ENCODE measurements at regions not wholly inside any gene's neighbourhood (a gene's known extent, or its start where the extent isn't known, plus 50 kb on each side); places are given as distances from the start of the nearest gene placed in this dataset.

GRCh38 chr6:144335311-144335861, 50.3 kb downstream of the UTRN start:
- H3K9me3 ChIP-seq, result no peaks in the 10 kb centered on the region
- no peak for DNase-seq (ENCODE audit: low spot score in 2 of 2)
- H3K4me3 ChIP-seq, result no peak overlapping the region
- H3K27ac ChIP-seq, result peak overlapping the region; percentile 27
- TF ChIP-seq CTCF (IDR thresholded peaks at IDR 0.05) (no peak), POLR2AphosphoS5 (IDR thresholded peaks at IDR 0.05) (no peak), POLR2A (IDR thresholded peaks at IDR 0.05) (no peak), EP300 (IDR thresholded peaks at IDR 0.05) (no peak)
- WGBS, result 36% methylated on average over 5 of the region's 5 CpGs
- H3K27me3 ChIP-seq, result no peaks in the 10 kb centered on the region
- peaks cover 78% of the 10 kb centered on the region for H3K4me1 ChIP-seq
- H3K36me3 ChIP-seq, result no peaks in the 10 kb centered on the region

GRCh38 chr6:144335914-144336313, 50.8 kb downstream of the UTRN start:
- H3K27ac ChIP-seq, result no peak overlapping the region
- H3K4me1 ChIP-seq, result peaks cover 80% of the 10 kb centered on the region
- no peaks in the 10 kb centered on the region for H3K36me3 ChIP-seq
- WGBS, result 76% methylated on average over 5 of the region's 5 CpGs
- no peak for DNase-seq (ENCODE audit: low spot score in 2 of 2)
- no peak overlapping the region for H3K4me3 ChIP-seq
- TF ChIP-seq POLR2A (IDR thresholded peaks at IDR 0.05) (no peak), CTCF (IDR thresholded peaks at IDR 0.05) (no peak)
- H3K27me3 ChIP-seq, result no peaks in the 10 kb centered on the region
- H3K9me3 ChIP-seq, result no peaks in the 10 kb centered on the region

GRCh38 chr6:144336900-144337299, 51.8 kb downstream of the UTRN start:
- Histone ChIP-seq H3K27ac (no peak overlapping the region), H3K27me3 (no peaks in the 10 kb centered on the region), H3K9me3 (no peaks in the 10 kb centered on the region), H3K4me3 (no peak overlapping the region), H3K4me1 (peaks cover 80% of the 10 kb centered on the region), H3K36me3 (no peaks in the 10 kb centered on the region)
- no peak for DNase-seq (ENCODE audit: low spot score in 2 of 2)
- TF ChIP-seq POLR2AphosphoS5 (IDR thresholded peaks at IDR 0.05), result no peak
- TF ChIP-seq POLR2A (IDR thresholded peaks at IDR 0.05), result no peak
- no peak for TF ChIP-seq EP300 (IDR thresholded peaks at IDR 0.05)
- no peak for TF ChIP-seq CTCF (IDR thresholded peaks at IDR 0.05)
- WGBS, result 50% methylated on average over 2 of the region's 2 CpGs

- Histone ChIP-seq H3K27me3 (no peaks in the 10 kb centered on the region), H3K4me1 (peaks cover 95% of the 10 kb centered on the region), H3K4me3 (no peak overlapping the region), H3K27ac (no peak overlapping the region), H3K9me3 (no peaks in the 10 kb centered on the region), H3K36me3 (no peaks in the 10 kb centered on the region)
- no peak for DNase-seq (ENCODE audit: low spot score in 2 of 2)
- WGBS, result 94% methylated on average over 6 of the region's 6 CpGs
- no peak for TF ChIP-seq EP300 (IDR thresholded peaks at IDR 0.05)
- TF ChIP-seq CTCF (IDR thresholded peaks at IDR 0.05), result no peak
- no peak for TF ChIP-seq POLR2A (IDR thresholded peaks at IDR 0.05)
Measured at GRCh38 chr6:144338474-144338873, 53.3 kb downstream of the UTRN start.

- Histone ChIP-seq H3K4me1 (peaks cover 95% of the 10 kb centered on the region), H3K27me3 (no peaks in the 10 kb centered on the region), H3K36me3 (no peaks in the 10 kb centered on the region), H3K9me3 (no peaks in the 10 kb centered on the region), H3K27ac (peak overlapping the region; percentile 52), H3K4me3 (no peak overlapping the region)
- TF ChIP-seq POLR2A (IDR thresholded peaks at IDR 0.05) (no peak), EP300 (IDR thresholded peaks at IDR 0.05) (no peak), POLR2AphosphoS5 (IDR thresholded peaks at IDR 0.05) (no peak), CTCF (IDR thresholded peaks at IDR 0.05) (no peak)
- DNase-seq (ENCODE audit: low spot score in 2 of 2), result no peak
Measured at GRCh38 chr6:144338951-144339700, 54.0 kb downstream of the UTRN start.

Measured in suprapubic skin (tissue), 4 donors.